ENCODE measurements at regions not wholly inside any gene's neighbourhood (a gene's known extent, or its start where the extent isn't known, plus 50 kb on each side); places are given as distances from the start of the nearest gene placed in this dataset.

- DNase-seq, result peak in 1 of 7 donors; percentile 1
- TF ChIP-seq CTCF (IDR thresholded peaks at IDR 0.05) (no peak), POLR2A (IDR thresholded peaks at IDR 0.05) (no peak)
- Histone ChIP-seq H3K9me3 (replicated peaks in 1 of 3) (no peaks in the 10 kb centered on the region), H3K4me3 (no peak overlapping the region), H3K27me3 (no peaks in the 10 kb centered on the region), H3K27ac (no peak overlapping the region), H3K36me3 (replicated peaks in 1 of 2) (no peaks in the 10 kb centered on the region), H3K4me1 (replicated peaks in 1 of 2) (no peaks in the 10 kb centered on the region)
- 68 to 75% (median 70%) methylated on average over 4 to 5 of the region's 5 CpGs for WGBS, 4 donors
- intact Hi-C loops (cut with DNase I), result no loop called here
Measured at GRCh38 chr1:217244971-217245370, 385.9 kb downstream of the GPATCH2 start.

- 36 to 43% (median 42%) methylated on average over 2 of the region's 2 CpGs for WGBS, 4 donors
- no peak for TF ChIP-seq CTCF (IDR thresholded peaks at IDR 0.05)
- no peak for TF ChIP-seq POLR2A (IDR thresholded peaks at IDR 0.05)
Measured at GRCh38 chr1:217240656-217241055, 390.2 kb downstream of the GPATCH2 start.

GRCh38 chr1:217238945-217239344 is 391.9 kb downstream of the GPATCH2 start:
- Histone ChIP-seq H3K4me1 (replicated peaks in 1 of 2) (no peaks in the 10 kb centered on the region), H3K36me3 (replicated peaks in 1 of 2) (no peaks in the 10 kb centered on the region), H3K27me3 (no peaks in the 10 kb centered on the region), H3K4me3 (no peak overlapping the region), H3K9me3 (replicated peaks in 1 of 3) (no peaks in the 10 kb centered on the region), H3K27ac (no peak overlapping the region)
- DNase-seq, result no peak
- TF ChIP-seq POLR2A (IDR thresholded peaks at IDR 0.05) (no peak), CTCF (IDR thresholded peaks at IDR 0.05) (no peak)
- intact Hi-C loops (cut with DNase I), result no loop called here

More at GRCh38 chr1:217240656-217241055, 390.2 kb downstream of the GPATCH2 start:
- intact Hi-C loops (cut with DNase I), result no loop called here
- no peaks in the 10 kb centered on the region for H3K4me1 ChIP-seq (replicated peaks in 1 of 2)
- DNase-seq, result no peak
- H3K36me3 ChIP-seq (replicated peaks in 1 of 2), result no peaks in the 10 kb centered on the region
- no peaks in the 10 kb centered on the region for H3K9me3 ChIP-seq (replicated peaks in 1 of 3)
- H3K4me3 ChIP-seq, result no peak overlapping the region
- no peaks in the 10 kb centered on the region for H3K27me3 ChIP-seq
- no peak overlapping the region for H3K27ac ChIP-seq

GRCh38 chr1:217230412-217230811 is 400.5 kb downstream of the GPATCH2 start:
- H3K27me3 ChIP-seq, result no peaks in the 10 kb centered on the region
- H3K4me1 ChIP-seq (replicated peaks in 1 of 2), result no peaks in the 10 kb centered on the region
- no peak overlapping the region for H3K27ac ChIP-seq
- no peaks in the 10 kb centered on the region for H3K36me3 ChIP-seq (replicated peaks in 1 of 2)
- intact Hi-C loops (cut with DNase I), result no loop called here
- no peak overlapping the region for H3K4me3 ChIP-seq
- no peaks in the 10 kb centered on the region for H3K9me3 ChIP-seq (replicated peaks in 1 of 3)
- WGBS, 4 donors, result 49 to 70% (median 61%) methylated on average over 2 of the region's 2 CpGs
- no peak for DNase-seq
- TF ChIP-seq POLR2A (IDR thresholded peaks at IDR 0.05), result no peak

GRCh38 chr1:217228689-217229088 is 402.2 kb downstream of the GPATCH2 start:
- TF ChIP-seq CTCF (IDR thresholded peaks at IDR 0.05) (no peak), POLR2A (IDR thresholded peaks at IDR 0.05) (no peak)
- intact Hi-C loops (cut with DNase I), result no loop called here
- no peak overlapping the region for H3K27ac ChIP-seq
- H3K27me3 ChIP-seq, result no peaks in the 10 kb centered on the region
- DNase-seq, result no peak
- no peaks in the 10 kb centered on the region for H3K4me1 ChIP-seq (replicated peaks in 1 of 2)
- H3K9me3 ChIP-seq (replicated peaks in 1 of 3), result no peaks in the 10 kb centered on the region
- no peak overlapping the region for H3K4me3 ChIP-seq
- WGBS, 4 donors, result 58 to 76% (median 73%) methylated on average over 5 of the region's 5 CpGs
- H3K36me3 ChIP-seq (replicated peaks in 1 of 2), result no peaks in the 10 kb centered on the region

Data from adrenal gland (tissue), 9 donors.